ENCODE measurements at regions not wholly inside any gene's neighbourhood (a gene's known extent, or its start where the extent isn't known, plus 50 kb on each side); places are given as distances from the start of the nearest gene placed in this dataset.

DNA sequence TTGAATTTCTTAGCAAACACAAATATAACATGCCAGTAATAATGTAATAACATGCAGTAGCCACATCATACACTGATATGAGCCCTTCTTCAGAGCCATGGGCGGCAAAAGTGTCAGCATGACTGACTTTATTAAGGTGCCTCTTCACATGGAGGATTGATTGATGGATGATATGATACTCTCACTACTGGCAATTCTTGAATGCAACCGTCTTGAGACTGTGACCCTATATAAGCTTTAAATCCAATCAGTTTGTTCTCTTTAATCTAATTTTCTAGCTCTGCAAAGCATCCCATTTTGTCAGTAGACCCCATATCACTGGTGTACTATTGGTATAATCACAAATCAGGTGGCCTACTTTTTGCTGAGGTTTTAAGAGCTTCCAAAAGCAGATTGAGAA lies 463.7 kb upstream of the ROBO2 start:
- Histone ChIP-seq H3K4me1 (peaks cover 0 to 11% (median 2%) of the 10 kb centered on the region in 10 experiments; a peak in 6 of 20 replicates), H3K9me3 (replicated peaks in 1 of 11) (peaks cover 0 to 76% (median 44%) of the 10 kb centered on the region in 11 experiments; a peak in 17 of 22 replicates), H4K20me1 (no peaks in the 10 kb centered on the region), H3K4me3 (no peak overlapping the region), H3K9ac (no peak overlapping the region), H3K36me3 (no peaks in the 10 kb centered on the region), H3K4me2 (no peak overlapping the region), H3K27ac (no peak overlapping the region), H3K27me3 (no peaks in the 10 kb centered on the region)
- no peak for TF ChIP-seq Cebpa-rat (IDR thresholded peaks at IDR 0.05)

DNA sequence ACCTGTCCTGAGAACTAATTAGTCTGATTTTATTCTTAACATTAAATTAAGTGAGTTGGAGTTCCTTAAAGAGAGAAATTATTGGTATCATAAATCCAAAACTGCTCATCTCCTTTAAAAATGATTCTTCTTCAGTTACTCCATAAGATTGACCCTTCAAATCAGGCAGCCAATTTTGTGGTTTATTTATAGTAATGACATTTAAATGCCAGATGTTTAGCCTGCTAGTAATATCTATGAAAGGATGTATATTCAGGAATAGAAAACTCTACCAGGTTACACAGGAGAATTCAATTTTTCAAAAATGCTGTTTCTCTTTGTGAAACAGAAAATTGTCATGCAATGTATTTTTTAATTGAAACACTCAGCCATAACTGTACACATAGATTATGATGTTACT lies 457.8 kb upstream of the ROBO2 start:
- H3K9me3 ChIP-seq (replicated peaks in 1 of 11): peaks cover 4 to 82% (median 66%) of the 10 kb centered on the region in 11 experiments; a peak in 21 of 22 replicates
- H3K27me3 ChIP-seq: no peaks in the 10 kb centered on the region
- no peak overlapping the region for H3K4me3 ChIP-seq
- H3K9ac ChIP-seq: no peak overlapping the region
- 0 out of 22 replicates have a peak, but pooled peaks cover 0 to 10% (median 0%) of the 10 kb centered on the region in 11 experiments for H3K36me3 ChIP-seq
- H3K27ac ChIP-seq: no peak overlapping the region
- H3K4me2 ChIP-seq: no peak overlapping the region
- peaks cover 0 to 9% (median 0%) of the 10 kb centered on the region in 10 experiments; a peak in 2 of 20 replicates for H3K4me1 ChIP-seq
- no peak for TF ChIP-seq Cebpa-rat (IDR thresholded peaks at IDR 0.05)
- no peaks in the 10 kb centered on the region for H4K20me1 ChIP-seq

DNA sequence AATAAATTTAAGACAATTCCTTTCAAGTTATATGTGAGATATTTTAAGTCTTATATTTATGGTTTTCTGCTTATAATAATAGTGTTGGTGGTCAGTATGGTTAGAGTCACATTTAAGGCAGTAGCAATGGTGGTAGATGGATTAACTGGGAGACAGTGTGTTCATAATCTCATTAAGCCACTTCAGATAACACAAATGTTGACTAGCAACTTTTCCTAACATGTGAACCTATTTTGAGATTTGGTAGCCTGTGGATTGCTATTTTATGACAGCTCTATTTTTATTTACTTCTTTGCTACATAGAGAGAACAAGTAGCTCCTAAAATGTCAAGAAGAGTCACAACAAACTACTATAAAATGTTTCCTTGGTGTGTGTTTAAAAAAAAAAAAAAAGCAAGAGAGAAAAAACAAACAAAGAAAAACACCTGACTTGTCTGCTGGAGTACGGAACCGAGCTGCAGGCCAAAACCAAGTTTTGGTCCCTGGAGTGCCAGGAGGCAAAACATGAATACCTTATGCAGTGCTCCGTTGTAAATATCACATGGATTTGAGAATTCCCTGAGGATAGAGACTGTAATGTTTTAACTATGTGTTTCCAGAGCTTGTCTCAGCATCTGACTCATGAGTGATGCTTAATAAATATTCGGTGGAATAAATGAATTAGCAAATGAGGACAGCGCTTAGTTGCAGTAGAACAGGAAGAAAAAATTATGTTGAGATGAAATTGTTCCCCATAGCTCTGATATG lies 457.1 kb upstream of the ROBO2 start:
- no peak overlapping the region for H3K27ac ChIP-seq
- no peak overlapping the region for H3K4me3 ChIP-seq
- H3K4me2 ChIP-seq: no peak overlapping the region
- peaks cover 11 to 85% (median 70%) of the 10 kb centered on the region in 11 experiments; a peak in 21 of 22 replicates for H3K9me3 ChIP-seq (replicated peaks in 1 of 11)
- no peaks in the 10 kb centered on the region for H4K20me1 ChIP-seq
- no peak for TF ChIP-seq Cebpa-rat (IDR thresholded peaks at IDR 0.05)
- H3K9ac ChIP-seq: no peak overlapping the region
- H3K36me3 ChIP-seq: 0 out of 22 replicates have a peak, but pooled peaks cover 0 to 14% (median 0%) of the 10 kb centered on the region in 11 experiments
- H3K4me1 ChIP-seq: peaks cover 0 to 9% (median 0%) of the 10 kb centered on the region in 10 experiments; a peak in 2 of 20 replicates
- H3K27me3 ChIP-seq: no peaks in the 10 kb centered on the region

DNA sequence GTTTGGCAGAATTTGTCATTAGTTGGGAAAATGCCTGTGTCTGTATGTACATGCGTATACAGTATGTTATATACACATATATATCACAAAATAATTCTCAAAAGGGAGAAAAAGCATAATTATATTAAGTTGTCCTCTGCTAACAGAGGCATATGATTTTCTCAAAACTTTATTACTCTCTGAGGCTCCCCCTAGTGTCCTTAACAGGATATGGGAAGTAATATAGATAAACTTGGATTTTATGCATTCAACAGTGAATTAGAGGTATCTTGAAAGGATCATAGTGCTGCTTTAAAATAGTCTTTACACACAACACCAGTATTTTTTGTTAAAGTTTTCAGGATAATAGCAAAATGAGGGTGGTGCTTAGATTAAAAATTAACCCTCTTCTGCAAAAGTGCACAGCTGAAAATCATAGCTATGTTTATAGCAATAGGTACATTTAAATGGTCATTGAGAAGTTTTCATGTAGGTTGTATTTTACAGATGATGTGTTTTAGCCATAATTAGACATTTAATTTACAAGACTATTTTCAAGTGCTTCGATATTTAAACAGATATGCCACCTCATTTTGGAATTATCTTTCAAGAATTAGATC lies 454.0 kb upstream of the ROBO2 start:
- H4K20me1 ChIP-seq: no peaks in the 10 kb centered on the region
- 0 out of 22 replicates have a peak, but pooled peaks cover 0 to 14% (median 0%) of the 10 kb centered on the region in 11 experiments for H3K36me3 ChIP-seq
- TF ChIP-seq Cebpa-rat (IDR thresholded peaks at IDR 0.05): no peak
- H3K4me2 ChIP-seq: no peak overlapping the region
- H3K27me3 ChIP-seq: no peaks in the 10 kb centered on the region
- H3K9me3 ChIP-seq (replicated peaks in 1 of 11): peaks cover 19 to 72% (median 62%) of the 10 kb centered on the region in 11 experiments; a peak in 21 of 22 replicates
- peaks cover 0 to 9% (median 0%) of the 10 kb centered on the region in 10 experiments; a peak in 2 of 20 replicates for H3K4me1 ChIP-seq
- H3K4me3 ChIP-seq: no peak overlapping the region
- no peak overlapping the region for H3K27ac ChIP-seq
- no peak overlapping the region for H3K9ac ChIP-seq

DNA sequence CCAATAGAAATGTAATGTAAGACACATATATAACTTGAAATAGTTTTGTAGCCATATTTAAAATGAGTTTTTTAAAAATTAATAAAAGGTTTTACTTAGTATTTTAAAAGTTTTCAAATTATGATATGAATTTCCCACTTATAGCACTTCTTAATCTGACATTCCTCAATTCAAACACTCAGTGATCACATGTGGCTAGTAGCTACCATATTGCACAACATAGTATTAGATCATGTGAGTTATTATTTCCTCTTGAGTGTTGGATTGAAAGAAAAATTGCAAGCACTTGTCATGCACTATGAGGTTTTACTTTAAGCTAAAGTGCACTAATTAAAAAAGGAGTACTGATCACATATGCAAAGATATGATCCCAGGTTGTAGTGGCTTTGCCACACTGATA lies 453.4 kb upstream of the ROBO2 start:
- Histone ChIP-seq H3K36me3 (0 out of 22 replicates have a peak, but pooled peaks cover 0 to 14% (median 0%) of the 10 kb centered on the region in 11 experiments), H3K4me1 (peaks cover 0 to 9% (median 0%) of the 10 kb centered on the region in 10 experiments; a peak in 2 of 20 replicates), H3K4me3 (no peak overlapping the region), H3K27ac (no peak overlapping the region), H3K9ac (no peak overlapping the region), H4K20me1 (no peaks in the 10 kb centered on the region), H3K27me3 (no peaks in the 10 kb centered on the region), H3K4me2 (no peak overlapping the region), H3K9me3 (replicated peaks in 1 of 11) (peaks cover 19 to 66% (median 56%) of the 10 kb centered on the region in 11 experiments; a peak in 21 of 22 replicates)
- no peak for TF ChIP-seq Cebpa-rat (IDR thresholded peaks at IDR 0.05)

DNA sequence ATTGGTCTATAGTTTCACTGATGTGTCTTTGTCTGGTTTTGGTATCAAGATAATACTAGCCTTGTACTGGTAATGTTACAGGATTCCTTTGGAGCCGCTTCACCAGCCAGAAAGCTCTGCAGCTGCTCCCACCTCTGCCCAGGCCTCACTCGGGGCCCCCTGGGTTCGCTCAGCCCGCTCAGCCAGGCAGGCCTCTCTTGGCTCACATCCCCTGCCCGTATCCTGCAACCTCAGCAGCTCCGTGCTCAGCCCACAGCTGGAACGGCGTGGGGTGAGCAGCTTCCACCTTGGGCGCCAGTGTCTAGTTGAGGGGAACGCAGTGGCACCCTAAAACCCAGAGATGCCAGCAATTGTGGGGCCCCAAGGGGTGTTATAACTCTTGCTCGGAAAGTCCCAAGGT lies 429.7 kb upstream of the ROBO2 start:
- H3K27ac ChIP-seq: no peak overlapping the region
- no peaks in the 10 kb centered on the region for H4K20me1 ChIP-seq
- no peak overlapping the region for H3K4me3 ChIP-seq
- H3K9ac ChIP-seq: no peak overlapping the region
- H3K27me3 ChIP-seq: no peaks in the 10 kb centered on the region
- H3K4me2 ChIP-seq: no peak overlapping the region
- peaks cover 8 to 33% (median 16%) of the 10 kb centered on the region in 11 experiments; a peak in 20 of 22 replicates for H3K9me3 ChIP-seq (replicated peaks in 1 of 11)
- H3K4me1 ChIP-seq: no peaks in the 10 kb centered on the region
- H3K36me3 ChIP-seq: no peaks in the 10 kb centered on the region
- no peak for TF ChIP-seq Cebpa-rat (IDR thresholded peaks at IDR 0.05)

DNA sequence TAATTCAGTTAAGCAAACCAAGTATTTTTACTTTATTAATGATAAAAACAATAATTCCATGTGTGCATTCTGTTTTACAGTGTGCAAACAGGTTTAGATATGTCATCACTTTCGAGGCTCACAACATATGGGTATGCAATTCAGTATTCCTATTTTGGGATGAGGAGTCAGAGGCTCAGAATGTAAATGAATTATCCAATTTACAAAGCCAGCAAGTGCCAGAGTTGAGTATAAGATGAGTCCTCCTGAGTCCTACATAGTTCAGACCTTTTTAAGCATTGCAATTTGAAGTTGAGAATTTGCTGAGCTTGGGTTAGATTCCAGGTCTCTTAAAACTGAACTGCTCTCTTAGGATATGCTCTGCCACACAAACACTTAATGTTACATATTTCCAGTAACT lies 424.2 kb upstream of the ROBO2 start:
- H4K20me1 ChIP-seq: no peaks in the 10 kb centered on the region
- H3K9me3 ChIP-seq (replicated peaks in 1 of 11): peaks cover 0 to 29% (median 15%) of the 10 kb centered on the region in 11 experiments; a peak in 21 of 22 replicates
- no peak overlapping the region for H3K27ac ChIP-seq
- no peak overlapping the region for H3K4me2 ChIP-seq
- H3K27me3 ChIP-seq: no peaks in the 10 kb centered on the region
- H3K36me3 ChIP-seq: no peaks in the 10 kb centered on the region
- TF ChIP-seq Cebpa-rat (IDR thresholded peaks at IDR 0.05): no peak
- no peak overlapping the region for H3K4me3 ChIP-seq
- H3K9ac ChIP-seq: no peak overlapping the region
- no peaks in the 10 kb centered on the region for H3K4me1 ChIP-seq

DNA sequence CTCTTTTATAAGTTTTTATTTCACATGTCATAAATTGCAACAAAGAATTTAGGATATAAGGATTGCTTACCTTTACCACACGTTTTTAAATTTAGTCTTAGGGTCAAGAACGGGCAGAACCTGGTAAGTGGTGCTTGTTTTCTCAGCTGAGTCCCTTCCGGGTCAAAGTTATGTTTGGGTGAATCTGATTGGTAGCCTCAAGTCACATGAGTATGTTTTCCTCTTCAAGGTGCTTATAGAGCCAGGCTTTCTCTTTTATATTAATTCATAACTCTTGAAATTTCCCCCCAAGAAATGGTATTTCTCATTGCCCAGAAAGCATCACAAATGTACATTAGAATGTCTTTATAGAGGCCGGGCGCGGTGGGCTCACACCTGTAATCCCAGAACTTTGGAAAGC lies 415.7 kb upstream of the ROBO2 start:
- no peaks in the 10 kb centered on the region for H3K36me3 ChIP-seq
- H3K9ac ChIP-seq: no peak overlapping the region
- no peaks in the 10 kb centered on the region for H3K27me3 ChIP-seq
- TF ChIP-seq Cebpa-rat (IDR thresholded peaks at IDR 0.05): no peak
- no peak overlapping the region for H3K4me3 ChIP-seq
- no peaks in the 10 kb centered on the region for H4K20me1 ChIP-seq
- no peak overlapping the region for H3K4me2 ChIP-seq
- no peak overlapping the region for H3K27ac ChIP-seq
- H3K4me1 ChIP-seq: peaks cover 0 to 19% (median 9%) of the 10 kb centered on the region in 10 experiments; a peak in 11 of 20 replicates
- peaks cover 0 to 39% (median 20%) of the 10 kb centered on the region in 11 experiments; a peak in 18 of 22 replicates for H3K9me3 ChIP-seq (replicated peaks in 1 of 11)

DNA sequence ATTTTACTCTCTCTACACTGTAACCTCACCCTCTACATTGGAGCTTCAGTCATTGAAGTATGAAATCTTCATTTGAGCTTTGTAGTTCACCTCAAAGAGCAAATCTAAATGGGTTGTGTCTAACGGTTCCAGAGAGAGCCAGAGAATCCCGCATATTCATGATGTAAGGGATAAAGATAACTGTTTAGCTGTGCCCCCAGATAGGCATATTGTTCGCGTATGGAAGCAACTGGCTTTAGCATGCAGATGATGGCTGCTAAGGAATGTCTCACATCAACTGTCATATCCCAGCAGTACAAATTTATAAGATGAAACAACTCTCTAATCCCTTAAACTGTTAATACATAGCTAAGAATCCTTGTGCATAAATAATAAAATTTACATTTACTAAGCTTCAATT lies 412.7 kb upstream of the ROBO2 start:
- no peaks in the 10 kb centered on the region for H3K27me3 ChIP-seq
- H3K27ac ChIP-seq: no peak overlapping the region
- H3K4me1 ChIP-seq: peaks cover 0 to 18% (median 9%) of the 10 kb centered on the region in 10 experiments; a peak in 11 of 20 replicates
- no peaks in the 10 kb centered on the region for H3K36me3 ChIP-seq
- no peak overlapping the region for H3K4me3 ChIP-seq
- H3K9me3 ChIP-seq (replicated peaks in 1 of 11): peaks cover 0 to 33% (median 16%) of the 10 kb centered on the region in 11 experiments; a peak in 15 of 22 replicates
- H4K20me1 ChIP-seq: no peaks in the 10 kb centered on the region
- TF ChIP-seq Cebpa-rat (IDR thresholded peaks at IDR 0.05): no peak
- no peak overlapping the region for H3K9ac ChIP-seq
- H3K4me2 ChIP-seq: no peak overlapping the region

Data from BLaER1 treated with 17β-estradiol and CSF1 and Interleukin-3, amounts not matched to agents 10 nM and 100 nM (cell line).